ENCODE measurements at regions not wholly inside any gene's neighbourhood (a gene's known extent, or its start where the extent isn't known, plus 50 kb on each side); places are given as distances from the start of the nearest gene placed in this dataset.

DNA sequence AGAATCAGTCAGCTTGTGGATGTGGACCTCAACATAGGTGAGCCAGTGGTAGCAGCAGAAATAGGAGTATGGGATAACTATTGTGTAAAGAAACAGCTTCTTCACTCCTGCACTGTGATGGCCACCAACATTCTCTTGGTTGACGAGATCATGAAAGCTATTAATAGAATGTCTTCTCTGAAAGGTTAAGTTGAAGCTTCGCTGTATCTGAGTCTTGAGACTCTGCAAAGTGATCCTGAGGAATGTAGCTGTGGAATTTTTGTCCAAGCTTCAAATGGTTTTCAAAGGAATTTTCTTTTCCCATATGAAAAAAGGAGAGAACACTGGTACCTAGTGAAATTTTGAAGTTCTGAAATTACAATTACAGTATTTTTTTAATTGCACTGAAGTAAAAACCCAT, 146.3 kb downstream of the GMNC start:
- TF ChIP-seq JUND (IDR thresholded peaks at IDR 0.05; ENCODE audit: low read depth) = no peak
- no peak for DNase-seq (ENCODE audit: low read depth in 1 of 2, low spot score in 1 of 2)
- in situ Hi-C loops (cut with HindIII; ENCODE audit: low pct_unique_long_range_greater_than_20kb, low sequenced_read_pairs) = no loop called here

- no peak for TF ChIP-seq JUND (IDR thresholded peaks at IDR 0.05; ENCODE audit: low read depth)
- in situ Hi-C loops (cut with HindIII; ENCODE audit: low pct_unique_long_range_greater_than_20kb, low sequenced_read_pairs) = no loop called here
- DNase-seq (ENCODE audit: low read depth in 1 of 2, low spot score in 1 of 2) = no peak
These were observed 151.8 kb downstream of the GMNC start for GRCh38 chr3:190710723-190711122.

GRCh38 chr3:190709351-190709773, 153.1 kb downstream of the GMNC start:
- no peak for TF ChIP-seq JUND (IDR thresholded peaks at IDR 0.05; ENCODE audit: low read depth)
- DNase-seq (ENCODE audit: low read depth in 1 of 2, low spot score in 1 of 2) = no peak
- in situ Hi-C loops (cut with HindIII; ENCODE audit: low pct_unique_long_range_greater_than_20kb, low sequenced_read_pairs) = no loop called here

Measured in T47D (cell line).